ENCODE measurements at regions not wholly inside any gene's neighbourhood (a gene's known extent, or its start where the extent isn't known, plus 50 kb on each side); places are given as distances from the start of the nearest gene placed in this dataset.

DNA sequence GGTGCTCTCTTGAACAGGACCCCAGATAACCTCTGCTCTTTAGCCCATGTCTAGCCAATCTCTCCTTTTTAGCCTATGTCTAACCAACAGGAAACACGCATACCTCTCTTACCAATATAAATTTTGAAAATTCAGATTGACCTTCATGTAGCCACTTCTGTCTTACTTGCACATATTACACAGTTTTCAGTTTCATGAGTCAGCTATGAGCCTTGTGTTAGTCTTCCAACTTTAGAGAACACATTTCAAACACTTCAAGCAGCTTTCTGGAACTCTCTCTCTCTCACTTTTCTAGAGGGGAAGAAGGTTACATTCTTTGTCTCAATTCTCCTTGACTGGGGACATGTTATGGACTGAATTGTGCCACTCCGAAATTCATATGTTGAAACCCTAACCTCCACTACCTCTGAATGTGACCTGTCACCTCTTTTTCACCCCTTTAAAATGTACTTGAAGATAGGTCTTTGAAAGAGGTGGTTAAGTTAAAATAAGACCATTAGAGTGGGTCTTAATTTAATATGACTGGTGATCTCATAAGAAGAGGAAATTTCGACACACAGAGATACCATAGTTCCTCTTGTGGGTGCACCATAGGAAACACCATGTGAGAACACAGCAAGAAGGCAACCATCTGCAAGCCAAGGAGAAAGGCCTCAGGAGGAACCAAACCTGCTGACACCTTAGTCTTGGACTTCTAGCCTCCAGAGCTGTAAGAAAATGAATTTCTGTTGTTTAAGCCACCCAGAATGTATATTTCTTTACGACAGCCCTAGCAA lies 480.3 kb upstream of the ALCAM start:
- DNase-seq (ENCODE audit: low read depth) = peak; percentile 29
- TF ChIP-seq, protein P1, sequence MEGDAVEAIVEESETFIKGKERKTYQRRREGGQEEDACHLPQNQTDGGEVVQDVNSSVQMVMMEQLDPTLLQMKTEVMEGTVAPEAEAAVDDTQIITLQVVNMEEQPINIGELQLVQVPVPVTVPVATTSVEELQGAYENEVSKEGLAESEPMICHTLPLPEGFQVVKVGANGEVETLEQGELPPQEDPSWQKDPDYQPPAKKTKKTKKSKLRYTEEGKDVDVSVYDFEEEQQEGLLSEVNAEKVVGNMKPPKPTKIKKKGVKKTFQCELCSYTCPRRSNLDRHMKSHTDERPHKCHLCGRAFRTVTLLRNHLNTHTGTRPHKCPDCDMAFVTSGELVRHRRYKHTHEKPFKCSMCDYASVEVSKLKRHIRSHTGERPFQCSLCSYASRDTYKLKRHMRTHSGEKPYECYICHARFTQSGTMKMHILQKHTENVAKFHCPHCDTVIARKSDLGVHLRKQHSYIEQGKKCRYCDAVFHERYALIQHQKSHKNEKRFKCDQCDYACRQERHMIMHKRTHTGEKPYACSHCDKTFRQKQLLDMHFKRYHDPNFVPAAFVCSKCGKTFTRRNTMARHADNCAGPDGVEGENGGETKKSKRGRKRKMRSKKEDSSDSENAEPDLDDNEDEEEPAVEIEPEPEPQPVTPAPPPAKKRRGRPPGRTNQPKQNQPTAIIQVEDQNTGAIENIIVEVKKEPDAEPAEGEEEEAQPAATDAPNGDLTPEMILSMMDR (IDR thresholded peaks at IDR 0.05; ENCODE audit: insufficient read depth, low read depth, low read length, missing control alignments) = no peak
- no peak overlapping the region for H3K4me3 ChIP-seq (ENCODE audit: low read length)

DNA sequence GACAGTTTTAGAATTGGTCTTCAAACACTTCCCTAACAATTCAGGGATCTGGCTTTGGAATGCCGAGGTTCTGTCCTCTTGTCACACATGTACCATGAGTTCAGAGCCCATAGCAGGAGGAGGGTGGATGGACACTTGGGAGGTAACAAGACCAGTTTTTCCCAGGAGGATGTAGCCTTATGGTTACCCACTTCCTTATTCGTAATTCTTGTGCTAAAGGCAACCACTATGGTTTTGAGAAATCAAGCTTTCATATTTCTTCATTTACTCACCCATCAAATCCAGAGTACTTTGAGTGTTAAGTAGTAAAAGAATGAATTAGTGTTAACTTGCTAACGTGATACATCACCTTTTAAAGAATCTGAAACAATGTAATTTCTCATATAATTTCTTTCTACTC lies 479.6 kb upstream of the ALCAM start:
- TF ChIP-seq, protein P1 (IDR thresholded peaks at IDR 0.05; ENCODE audit: insufficient read depth, low read depth, low read length, missing control alignments) = no peak
- H3K4me3 ChIP-seq (ENCODE audit: low read length) = no peak overlapping the region
- DNase-seq (ENCODE audit: low read depth) = peak; percentile 17

DNA sequence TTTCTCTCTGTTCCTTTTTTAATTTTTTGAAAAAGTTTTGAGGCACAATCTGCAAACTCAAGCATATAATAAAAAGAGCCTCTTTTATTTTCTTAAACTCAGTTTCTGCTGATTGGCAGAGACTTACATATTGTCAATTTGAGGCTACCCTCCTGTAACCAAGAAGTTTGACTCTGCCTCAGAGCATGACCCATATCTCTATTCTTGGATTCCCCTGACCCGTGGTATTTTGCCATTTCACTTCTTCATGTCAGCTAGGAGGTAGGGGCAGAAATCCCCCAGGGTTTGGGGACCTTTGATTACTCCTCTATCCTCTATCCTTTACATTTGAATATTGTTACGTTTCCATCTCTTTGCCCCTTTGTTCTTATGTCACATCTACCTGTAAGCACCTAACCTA lies 479.1 kb upstream of the ALCAM start:
- no peak overlapping the region for H3K4me3 ChIP-seq (ENCODE audit: low read length)
- no peak for DNase-seq (ENCODE audit: low read depth)
- TF ChIP-seq, protein P1 (IDR thresholded peaks at IDR 0.05; ENCODE audit: insufficient read depth, low read depth, low read length, missing control alignments) = no peak

DNA sequence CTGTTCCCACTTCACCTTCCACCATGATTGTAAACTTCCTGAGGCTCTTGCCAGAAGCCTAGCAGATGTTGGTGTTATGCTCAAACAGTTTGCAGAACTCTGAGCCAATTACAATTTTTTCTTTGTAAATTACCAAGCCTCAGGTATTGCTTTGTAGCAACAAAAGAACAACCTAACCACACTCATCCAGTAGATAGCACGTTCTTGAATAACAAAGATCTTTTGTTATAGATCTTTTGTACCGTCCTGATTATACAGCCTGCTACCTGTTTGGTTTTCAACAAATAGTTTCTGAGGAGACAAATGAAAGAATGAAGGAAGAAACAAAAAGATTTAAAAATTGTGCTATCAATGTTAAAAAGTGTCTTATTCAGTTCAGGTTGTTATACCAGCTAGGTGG lies 474.7 kb upstream of the ALCAM start:
- TF ChIP-seq, protein P1 (IDR thresholded peaks at IDR 0.05; ENCODE audit: insufficient read depth, low read depth, low read length, missing control alignments) = no peak
- no peak for DNase-seq (ENCODE audit: low read depth)
- no peak overlapping the region for H3K4me3 ChIP-seq (ENCODE audit: low read length)

DNA sequence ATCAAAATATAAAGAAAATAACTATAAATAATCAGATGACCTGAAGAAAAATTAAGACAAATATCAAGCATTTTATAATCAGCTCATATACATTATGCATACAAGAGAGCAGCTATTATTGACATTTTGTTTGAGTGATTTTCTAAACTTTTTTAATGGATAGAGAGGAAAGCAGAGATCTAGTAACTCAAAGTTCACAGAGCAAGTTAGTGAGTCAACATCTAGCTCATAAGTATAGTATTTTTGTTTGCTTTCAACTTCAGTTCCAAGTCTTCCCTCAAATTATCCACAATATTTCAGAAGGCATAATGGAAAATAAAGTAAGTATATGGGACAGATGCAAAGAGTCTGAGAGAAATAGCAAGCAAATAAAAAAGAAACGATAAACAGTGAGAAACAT lies 470.1 kb upstream of the ALCAM start:
- TF ChIP-seq, protein P1 (IDR thresholded peaks at IDR 0.05; ENCODE audit: insufficient read depth, low read depth, low read length, missing control alignments) = no peak
- no peak overlapping the region for H3K4me3 ChIP-seq (ENCODE audit: low read length)
- DNase-seq (ENCODE audit: low read depth) = no peak

DNA sequence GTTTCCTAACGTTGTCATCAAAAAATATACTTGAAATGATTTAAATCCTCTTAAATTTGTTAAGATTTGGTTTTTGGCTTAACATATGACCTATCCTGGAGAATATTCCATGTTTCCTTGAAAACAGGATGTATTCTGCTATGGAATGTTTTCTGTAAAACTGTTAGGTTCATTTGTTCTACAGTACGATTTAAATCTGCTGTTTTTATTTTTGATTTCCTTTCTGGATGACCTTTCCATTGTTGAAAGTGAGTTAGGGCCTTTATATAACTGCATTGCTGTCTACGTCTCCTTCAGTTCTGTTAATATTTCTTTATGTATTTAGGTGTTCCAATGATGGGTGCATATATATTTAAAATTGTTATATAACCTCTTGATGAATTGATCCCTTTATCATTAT lies 465.3 kb upstream of the ALCAM start:
- H3K4me3 ChIP-seq (ENCODE audit: low read length) = no peak overlapping the region
- TF ChIP-seq, protein P1 (IDR thresholded peaks at IDR 0.05; ENCODE audit: insufficient read depth, low read depth, low read length, missing control alignments) = no peak
- no peak for DNase-seq (ENCODE audit: low read depth)

DNA sequence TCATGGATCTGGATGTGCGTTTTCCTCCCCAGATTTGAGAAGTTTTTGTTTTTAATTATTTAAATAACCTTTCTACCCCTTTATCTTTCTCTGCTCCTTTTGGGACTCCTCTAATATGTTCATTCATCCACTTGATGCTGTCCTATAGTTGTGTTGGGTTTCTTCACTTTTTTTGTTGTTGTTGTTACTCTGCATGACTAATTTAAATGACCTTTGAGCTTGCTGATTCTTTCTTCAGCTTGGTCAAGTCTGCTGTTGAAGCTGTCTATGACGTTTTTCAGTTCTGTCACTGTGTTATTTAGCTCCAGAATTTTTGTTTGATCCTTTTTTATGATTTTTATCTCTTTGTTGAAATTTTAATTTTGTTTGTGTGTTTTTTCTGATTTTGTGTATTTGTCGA lies 463.6 kb upstream of the ALCAM start:
- DNase-seq (ENCODE audit: low read depth) = no peak

More for the DNA sequence above, 463.6 kb upstream of the ALCAM start:
- H3K4me3 ChIP-seq (ENCODE audit: low read length) = no peak overlapping the region
- TF ChIP-seq, protein P1 (IDR thresholded peaks at IDR 0.05; ENCODE audit: insufficient read depth, low read depth, low read length, missing control alignments) = no peak
